Brain pericyte (primary cell): ENCODE measurements at regions not wholly inside any gene's neighbourhood (a gene's known extent, or its start where the extent isn't known, plus 50 kb on each side); places are given as distances from the start of the nearest gene placed in this dataset.

Experiments used
- DNase-seq: peaks from one replicate; pipeline ENCODE4 v3.0.0-alpha.2; 2012; ENCODE audit warnings: low read depth, low spot score

DNA sequence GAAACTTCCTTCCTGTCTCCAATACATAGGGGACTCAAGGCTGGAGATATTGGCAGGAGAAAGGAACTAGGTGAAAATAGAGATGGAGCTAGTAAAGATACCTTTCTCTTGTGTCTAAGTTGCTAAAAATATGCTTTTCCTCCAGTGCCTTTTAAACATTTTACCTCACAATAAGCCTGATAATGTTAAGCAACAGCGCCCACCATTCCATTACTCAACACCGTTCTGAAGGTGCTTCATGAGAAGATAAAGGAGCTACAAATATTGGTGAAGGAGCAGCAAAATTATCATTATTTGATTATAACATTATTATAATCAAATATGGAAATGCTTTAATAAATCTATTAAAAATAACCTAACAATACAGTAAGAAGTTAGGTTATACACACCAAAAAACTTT, 83.6 kb upstream of the BARX2 start:
- DNase-seq = no peak

DNA sequence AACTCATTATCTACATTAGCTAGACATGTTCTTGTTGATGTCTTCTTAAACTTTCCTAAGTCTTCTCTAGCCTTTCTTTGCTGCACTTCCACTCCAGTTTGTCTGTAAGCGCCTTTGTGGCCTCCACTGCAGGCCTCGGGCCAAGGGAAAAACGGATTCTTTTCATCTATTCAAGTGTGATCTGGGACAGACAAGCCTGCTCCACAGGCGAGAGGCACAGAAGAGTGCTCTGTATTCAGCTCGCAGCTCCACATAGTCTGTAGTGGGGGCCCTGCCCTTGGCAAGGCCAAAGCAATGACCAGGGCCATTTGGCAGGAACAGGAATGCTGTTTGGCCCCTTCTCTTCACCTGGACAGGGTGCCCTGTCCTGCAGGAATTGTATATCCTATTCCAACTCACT, 84.1 kb upstream of the BARX2 start:
- DNase-seq = no peak

DNA sequence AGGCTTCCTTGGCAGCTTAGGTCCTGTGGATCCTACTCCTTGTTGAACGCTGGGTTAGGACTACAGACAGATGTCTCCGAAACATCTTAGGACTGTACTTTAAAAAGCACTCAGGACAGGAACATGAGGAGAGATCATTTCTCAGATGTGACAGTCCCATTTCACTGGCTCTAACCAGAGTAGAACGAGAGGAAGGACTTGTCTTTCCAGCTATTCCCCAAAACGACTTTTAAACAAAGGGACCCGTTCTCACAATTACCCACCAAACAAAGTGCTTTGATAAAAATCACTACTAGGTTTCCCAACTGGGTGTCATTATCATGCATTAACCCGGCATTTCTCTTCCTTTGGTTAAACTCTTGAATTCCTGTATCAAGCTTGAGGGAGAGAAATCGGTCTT, 84.7 kb upstream of the BARX2 start:
- no peak for DNase-seq

DNA sequence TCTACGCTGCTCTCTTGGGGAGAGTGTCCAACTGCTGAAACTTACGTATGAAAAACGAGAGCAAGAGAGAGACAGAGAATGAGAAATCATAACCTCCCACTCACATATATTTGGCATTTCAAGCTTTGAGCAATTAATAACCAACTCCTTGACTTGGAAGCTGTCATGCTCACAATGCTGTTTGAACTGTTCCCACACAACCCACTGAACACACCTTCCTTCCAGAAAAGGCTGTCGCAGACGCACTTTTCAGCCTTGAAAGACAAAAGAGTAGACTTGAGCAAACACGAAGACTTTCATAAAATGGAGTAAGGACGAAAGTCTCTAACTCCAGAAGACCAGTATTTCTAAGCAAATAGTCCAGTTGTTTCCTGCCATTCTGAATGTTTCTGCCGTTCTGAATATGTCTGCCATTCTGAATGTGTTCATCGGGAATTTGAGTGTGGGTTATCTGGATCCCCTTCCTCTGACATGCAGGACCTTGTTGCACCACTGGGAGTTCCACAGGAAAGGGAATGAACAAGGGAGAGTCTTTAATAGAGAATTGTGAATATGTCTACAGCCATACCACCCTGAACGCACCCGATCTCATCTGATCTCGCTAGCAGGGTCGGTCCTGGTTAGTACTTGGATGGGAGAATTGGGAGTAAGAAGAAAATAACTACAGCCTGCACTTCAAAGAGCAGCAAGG, 86.2 kb upstream of the BARX2 start:
- no peak for DNase-seq

DNA sequence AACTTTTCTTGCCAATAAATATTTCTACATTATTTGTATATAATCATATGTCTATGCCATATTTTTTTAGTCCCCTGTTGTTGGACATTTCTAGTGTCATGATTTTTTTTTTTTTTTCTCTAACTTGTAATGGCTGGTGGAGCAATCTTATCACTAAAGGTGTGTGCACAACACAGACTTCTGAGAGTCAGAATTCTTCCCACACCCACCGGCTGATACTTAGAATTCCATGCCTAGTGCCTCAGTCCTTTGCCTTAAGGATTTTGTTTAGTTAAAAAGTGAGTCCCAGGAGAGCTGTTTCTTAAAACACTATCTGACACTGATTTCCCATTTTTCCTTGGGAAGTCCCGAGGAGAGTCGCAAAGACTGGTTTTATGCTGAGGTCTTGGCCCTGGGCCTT, 87.7 kb upstream of the BARX2 start:
- no peak for DNase-seq

DNA sequence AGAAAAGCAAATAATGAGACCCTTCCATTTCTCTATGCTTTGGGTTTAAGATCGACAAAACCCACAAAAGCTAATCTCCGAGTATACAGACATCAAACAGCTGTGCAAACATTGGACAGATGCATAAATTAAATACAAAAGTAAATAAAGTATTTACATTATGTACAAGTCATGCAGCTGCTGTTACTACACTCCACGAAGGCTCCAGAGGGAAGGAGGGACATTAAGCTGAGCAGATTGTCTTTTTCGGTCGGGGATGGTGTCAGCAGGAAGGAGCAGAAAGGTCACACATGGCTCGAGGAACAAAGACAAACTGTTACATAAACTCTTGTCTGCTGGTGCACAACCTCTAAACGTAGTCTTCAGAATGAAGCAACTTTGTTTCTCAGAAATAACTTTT, 88.8 kb upstream of the BARX2 start:
- no peak for DNase-seq

DNA sequence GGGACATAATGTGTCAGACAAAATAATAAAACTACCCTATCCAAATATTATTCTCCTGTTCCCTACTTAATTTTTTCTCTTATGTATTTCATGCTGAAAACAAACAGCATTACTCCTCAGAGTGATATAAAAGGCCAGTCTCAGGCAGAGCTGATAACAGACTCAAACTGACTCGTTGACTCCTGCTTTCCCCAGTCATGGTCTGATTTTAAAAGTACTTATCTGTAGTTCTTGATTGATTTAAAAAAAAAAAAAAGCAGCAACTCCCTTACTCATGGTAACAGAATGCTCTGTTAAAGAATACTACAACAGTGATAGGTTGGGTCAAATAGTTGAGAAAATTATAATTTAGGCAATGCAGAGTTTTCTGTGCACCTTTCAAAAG, 90.3 kb upstream of the BARX2 start:
- no peak for DNase-seq

DNA sequence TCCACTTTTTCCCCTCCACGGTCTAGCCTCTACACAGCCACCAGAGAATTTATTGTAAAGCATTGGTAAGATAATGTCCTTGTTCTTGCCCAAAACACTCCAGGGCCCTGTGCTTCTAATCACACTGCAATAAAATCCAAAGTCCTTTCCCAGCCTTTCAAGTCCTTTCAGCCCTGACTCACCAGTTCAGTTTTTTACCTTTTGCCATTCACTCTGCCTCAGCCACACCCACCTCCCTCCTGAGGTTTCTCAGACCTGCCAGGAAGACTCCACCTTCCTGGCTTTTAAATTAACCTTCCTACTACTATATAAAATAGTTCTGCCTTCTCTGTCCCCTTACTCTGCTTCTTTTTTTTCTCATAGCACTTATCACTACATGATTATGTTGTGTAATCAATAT, 91.0 kb upstream of the ARHGAP32 start:
- no peak for DNase-seq

DNA sequence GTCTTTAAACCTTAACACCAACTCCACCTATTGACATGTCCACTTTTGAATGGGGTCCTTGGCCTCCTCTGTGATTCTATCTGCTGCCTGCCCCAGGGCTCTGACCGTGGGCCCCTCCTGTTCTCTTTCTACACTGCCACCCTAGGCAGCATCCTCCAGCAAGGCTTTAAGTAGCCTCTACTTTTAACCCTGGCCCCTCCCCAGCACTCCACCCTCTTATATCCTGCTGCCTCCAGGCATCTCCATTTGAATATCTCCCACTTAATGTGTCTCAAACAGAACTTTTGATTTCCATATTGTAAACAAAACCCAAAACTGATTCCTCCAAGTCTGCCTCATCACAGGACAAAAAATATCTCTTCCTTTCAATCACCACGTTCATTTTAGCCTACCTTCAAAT, 90.5 kb upstream of the ARHGAP32 start:
- DNase-seq = no peak

DNA sequence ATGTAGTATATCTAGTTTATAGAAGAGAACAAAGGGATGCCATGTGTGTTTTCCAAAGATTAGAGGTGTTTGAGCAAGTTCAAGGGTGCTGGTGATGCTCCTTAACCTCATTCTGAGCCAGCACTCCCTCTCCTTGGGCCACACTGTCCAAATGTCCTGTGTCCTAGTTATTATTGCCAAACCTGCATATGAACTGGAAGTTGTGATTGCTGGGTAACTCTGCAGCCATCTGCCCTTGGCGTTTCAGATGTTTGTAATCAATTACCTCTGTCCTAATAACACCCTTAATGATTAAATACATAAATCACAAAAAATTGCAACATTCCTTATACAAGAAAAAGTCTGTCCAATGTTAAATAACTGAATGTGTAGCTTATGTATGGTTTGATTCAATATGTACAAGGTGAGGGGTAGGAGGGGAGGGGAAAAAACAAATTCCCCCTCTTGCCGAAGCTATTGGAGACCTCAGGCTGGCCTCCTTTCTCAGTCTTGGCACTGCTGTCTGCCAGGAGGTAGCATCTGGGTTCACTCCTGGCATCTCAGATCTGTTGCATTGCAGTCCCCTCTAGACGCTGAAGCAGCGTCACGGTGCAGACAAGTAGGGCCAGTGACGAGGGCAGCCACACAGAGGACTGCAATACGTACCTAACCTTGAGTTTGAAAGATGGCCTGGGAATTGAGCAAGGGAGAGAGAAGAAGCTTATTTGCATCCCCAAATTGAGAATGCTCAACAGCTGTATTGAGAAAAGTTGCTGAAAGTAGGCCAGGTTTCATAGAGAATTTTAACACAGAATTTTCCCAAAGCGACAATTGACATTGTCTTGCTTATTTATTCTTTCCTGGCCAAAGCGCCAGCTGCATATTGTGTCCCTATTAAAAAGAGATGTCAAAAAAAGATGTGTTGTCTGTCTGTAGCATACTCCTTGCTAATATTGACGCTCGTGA, 89.6 kb upstream of the ARHGAP32 start:
- no peak for DNase-seq

DNA sequence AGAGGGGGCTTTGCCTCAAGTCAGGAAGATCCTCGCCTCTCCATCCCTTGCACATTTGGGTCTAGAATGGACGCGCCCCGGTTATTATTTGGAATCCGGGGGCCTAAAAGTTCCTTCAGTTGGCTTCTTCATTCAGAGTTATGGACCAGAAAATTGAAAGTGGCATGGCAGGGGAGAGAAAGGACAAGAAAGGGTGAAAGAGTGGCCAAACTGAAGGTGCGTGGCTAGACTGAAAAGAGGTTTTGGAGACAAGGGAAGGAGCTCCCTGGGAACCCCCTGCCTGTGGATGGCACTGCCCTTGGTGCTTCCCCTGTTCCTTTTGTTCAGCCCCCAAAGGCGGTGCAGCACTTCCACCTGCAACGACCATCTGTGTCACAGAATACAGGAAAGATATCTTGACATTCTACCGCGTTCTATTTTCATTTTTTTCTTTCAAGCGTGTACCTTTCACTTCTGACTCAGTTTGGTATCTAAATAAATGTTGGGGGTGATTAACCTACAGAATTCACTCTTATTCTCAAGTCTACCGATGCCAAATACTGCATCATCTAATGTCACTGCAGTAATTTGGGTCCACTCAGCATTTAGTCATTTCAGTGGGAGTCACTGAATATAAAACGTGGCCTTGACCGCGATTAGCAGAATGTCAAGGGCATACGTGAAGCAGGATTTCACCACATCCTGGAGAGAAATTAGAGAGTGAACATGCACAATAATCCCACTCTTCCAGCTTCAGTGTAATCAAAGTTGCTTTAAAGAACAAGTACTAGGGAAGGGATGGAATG, 88.1 kb upstream of the ARHGAP32 start:
- no peak for DNase-seq

DNA sequence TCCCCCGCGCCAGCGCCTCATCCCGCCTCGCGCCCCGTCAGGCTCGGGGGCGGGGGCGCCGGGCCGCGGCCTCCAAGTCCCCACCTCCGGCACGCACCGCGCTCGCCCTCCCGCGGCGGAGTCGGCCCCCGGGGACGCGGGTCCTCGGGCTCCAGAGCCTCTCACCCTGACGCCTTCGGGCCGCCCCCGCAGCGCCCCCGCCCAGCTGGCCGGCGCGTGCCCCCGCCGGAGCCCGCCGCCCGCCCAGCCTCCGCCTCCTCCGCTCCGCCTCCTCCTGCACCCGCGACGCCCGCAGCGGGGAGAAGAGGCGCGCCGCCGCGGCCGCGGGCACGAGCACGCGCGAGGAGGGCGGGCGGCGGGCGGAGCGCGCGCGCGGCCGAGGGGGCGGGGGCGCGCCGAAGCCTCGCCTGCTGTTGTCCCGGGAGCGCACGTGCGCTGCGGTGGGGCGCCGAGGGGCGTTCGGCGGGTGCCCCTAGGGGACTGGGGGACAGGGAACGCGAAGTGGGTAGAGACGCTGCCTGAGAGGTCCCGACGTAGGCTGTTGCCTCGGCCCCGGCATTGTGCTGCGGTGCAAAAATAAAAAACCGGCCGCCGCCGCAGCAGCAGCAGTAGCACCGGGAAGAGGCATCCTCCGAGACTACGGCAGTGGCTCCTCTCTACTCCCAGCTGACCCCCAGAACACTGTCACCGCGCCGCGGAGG, 87.4 kb upstream of the ARHGAP32 start:
- peak; percentile 8 for DNase-seq

DNA sequence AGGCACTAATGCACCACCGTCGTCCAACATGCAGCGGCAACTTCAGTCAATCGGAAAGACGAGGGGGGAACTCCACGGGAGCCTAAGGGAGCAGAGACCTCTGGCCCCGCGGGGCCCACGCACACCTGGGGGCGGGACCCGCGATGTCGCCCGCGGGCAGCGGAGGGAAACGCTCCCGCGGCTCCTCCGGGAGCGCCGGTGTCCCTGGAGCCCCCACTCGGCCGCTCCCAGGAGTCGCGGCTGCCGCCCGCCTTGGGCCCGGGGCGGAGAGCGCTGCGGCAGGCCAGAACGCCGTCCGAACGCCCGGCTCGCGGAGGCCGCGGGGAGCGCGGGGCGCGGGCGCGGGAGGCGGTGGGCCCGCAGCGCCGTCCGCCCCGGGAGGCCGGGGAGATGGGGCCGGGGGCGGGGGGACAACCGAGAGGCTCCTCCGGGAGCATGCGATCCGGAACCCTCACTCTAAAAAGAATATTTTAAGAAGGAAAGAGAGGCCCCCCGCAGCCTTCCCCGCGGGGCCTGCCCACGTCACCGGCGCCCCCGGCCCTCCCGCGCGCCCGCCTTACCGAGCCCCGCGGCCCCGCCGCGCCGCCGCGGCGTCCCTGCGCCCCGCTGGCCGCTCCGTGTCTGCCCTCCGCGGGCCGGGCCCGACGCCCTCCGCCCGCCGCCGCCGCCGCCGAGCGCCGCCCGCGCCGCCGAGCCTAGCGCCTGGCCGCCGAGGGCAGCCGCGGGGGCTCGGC, 86.6 kb upstream of the ARHGAP32 start:
- DNase-seq = no peak

DNA sequence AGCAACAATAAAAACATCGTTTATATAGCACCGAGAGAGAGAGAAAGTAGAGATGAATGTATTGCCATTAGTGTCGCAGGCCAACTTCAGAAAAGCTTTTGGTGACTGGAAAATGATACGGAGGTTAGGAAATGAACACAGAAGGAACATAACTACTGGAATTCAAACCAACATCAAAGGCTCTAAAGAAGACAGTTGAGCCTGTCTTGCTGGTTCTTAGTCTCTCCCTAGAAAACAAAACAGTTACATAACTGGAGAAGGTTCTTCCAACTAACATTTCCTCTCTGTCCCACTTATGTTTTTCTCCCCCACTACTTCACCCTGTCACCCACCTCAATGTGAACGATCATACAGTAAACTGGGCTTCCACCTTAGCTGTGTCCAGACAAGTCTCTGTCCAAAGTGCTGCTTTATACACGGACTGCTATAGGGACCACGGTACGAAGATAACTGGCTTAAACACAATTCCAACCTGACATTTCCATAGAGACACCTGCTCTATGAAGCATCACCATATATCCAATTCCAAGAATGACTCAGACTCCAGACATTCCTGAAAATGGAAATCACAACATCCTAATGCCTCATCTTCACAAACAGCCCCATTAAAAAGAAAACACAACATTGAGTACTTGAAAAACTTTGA, 85.2 kb upstream of the ARHGAP32 start:
- no peak for DNase-seq

DNA sequence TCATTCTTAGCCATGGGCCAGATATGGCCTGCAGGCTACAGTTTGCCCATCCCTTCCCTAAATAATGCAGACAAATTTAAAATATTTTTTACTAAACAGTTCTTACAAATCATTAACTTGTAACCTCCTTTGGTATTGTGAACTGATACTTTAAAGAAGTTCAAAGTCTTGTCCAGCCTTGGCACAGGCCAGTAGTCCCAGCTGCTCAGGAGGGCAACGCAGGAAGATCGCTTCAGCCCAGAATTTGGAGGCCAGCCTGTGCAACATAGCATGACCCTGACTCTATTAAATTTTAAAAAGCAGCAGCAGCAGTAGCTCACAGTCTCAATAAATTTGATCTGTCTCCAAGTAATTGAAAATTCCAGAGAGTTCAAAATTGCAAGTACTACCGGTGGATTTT, 83.7 kb upstream of the ARHGAP32 start:
- DNase-seq = no peak

DNA sequence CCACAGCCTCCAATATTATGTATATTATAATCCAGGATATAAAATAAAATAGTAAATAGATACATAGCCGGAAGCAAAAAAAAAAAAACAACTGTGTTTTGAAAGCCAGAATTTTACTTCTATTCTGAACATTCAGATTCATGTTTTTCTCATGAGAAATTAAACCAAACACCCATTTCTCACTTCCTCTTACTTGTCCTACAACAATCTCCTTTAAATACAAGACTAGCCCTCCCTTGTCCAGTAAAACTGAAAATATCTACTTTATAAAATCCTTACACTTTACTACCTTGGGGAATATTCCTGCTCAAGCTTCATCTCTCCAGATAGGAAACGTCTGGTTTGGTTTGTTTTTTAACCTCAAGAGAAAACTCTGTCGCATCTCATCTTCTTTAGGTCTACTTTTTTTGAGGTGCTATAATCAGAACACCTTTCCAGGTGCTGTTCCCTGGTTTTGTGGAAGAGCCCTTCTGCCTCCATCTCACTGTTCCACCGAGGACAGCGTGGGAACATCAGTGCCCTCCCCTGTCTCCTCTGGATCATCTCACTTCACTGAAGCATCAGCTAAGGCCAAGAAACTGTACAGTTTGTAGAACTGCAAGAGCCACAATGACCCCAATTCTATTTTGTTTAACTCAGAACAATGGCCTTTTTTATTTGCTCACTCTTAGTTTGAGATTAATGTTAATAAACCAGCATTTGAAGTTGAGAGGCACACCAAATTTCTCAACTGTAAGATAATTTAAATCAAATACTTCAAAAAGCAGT, 82.0 kb upstream of the ARHGAP32 start:
- DNase-seq = no peak

DNA sequence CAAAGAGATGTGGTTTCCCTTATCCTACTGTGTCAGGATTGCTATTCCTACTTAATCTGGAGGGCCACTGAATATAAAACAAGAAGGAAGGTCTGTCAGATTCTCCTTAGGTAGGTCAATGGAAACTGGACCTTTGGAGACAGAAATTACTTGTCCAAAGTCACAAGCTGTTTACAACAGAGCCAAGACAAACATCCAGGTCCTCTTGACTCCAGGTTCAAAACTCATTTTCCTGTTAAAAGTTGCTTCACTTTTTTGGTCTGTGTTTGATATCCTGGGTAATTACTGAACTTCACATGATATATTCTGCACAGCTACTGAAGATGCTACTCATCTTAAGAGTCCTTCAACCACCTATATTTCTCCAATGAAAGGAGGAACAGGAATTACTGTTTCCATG, 81.2 kb upstream of the ARHGAP32 start:
- DNase-seq = no peak

DNA sequence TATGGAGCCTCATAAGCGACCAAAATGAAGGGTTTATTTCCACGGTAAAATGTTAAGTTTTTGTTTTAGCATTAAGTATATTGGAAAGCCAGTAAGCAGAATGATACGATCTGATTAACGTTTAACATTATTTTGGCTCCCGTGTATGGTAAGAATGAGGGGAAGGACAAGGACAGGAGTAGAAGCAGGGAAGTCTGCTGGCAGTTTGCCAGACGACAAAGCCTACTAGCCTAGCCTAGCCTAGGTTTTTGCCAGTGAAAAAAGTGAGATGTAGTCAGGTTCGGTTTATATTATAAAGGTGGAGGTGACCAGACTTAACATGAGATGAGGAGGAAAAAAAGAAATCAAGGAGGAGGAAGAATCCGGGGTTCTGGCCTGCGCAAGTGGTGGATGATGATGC, 78.9 kb upstream of the ARHGAP32 start:
- DNase-seq = no peak

DNA sequence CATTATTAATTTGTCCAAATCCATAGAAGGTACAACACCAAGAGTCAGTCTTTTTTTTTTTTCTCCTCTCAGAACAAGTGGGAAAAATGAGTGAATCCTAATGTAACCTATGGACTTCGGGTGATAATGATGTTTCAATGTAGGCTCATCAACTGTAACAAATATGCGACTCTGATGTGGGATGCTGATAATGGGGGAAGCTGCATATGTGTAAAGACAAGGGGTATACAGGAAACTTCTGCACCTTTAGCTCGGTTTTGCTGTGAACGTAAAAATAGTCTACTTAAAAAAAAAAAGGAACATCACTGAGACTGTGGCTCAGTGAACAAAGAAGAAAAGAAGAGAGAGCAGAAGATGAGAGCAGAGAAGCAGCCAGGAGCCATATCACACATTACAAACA, 78.3 kb upstream of the ARHGAP32 start:
- DNase-seq = no peak

DNA sequence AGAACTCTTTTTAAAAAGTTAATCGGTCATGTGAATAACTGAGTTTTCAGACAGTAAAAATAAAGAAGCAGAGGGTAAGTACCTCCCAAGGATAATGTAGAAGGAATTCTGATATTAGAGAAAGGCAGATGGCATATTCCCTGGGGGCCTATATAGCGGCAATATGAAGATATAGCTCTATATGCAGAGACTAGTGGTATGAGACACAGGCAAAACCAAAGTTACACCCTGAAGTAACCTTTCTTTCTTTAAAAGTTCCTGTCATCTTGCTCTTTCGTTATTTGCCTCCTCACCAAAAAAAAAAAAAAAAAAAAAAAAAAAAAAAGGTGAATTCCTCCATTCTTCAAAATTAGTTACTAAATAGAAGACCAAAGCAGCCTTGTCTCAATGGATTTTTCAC, 76.2 kb upstream of the ARHGAP32 start:
- DNase-seq = no peak
